SKM-1 (cell line): ENCODE measurements at regions not wholly inside any gene's neighbourhood (a gene's known extent, or its start where the extent isn't known, plus 50 kb on each side); places are given as distances from the start of the nearest gene placed in this dataset.

Experiments used
- DNase-seq: peaks from one replicate; lab custom pipeline; 2025; ENCODE audit not compliant: unreplicated experiment; lab: John Stamatoyannopoulos, UW

- DNase-seq = no peak
Measured at GRCh38 chr1:36557041-36558000, 74.6 kb upstream of the CSF3R start.

GRCh38 chr1:36555041-36555440 is 72.3 kb upstream of the CSF3R start:
- no peak for DNase-seq

DNA sequence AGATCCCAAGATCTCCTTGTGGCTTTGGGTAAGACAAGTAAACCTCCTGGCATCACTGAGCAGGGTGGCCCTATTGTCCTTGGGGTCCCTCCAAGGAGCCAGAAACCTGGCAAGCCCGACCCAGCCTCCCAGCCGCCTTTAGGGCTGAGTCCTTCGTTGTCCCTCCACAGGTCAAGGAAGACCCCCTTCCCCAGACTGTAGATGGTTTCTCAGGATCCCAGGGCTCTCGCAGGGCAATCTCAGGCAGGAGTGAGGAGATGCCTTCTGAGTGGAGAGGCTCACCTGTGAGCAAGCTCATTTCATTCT is 71.6 kb upstream of the CSF3R start:
- DNase-seq = no peak

DNA sequence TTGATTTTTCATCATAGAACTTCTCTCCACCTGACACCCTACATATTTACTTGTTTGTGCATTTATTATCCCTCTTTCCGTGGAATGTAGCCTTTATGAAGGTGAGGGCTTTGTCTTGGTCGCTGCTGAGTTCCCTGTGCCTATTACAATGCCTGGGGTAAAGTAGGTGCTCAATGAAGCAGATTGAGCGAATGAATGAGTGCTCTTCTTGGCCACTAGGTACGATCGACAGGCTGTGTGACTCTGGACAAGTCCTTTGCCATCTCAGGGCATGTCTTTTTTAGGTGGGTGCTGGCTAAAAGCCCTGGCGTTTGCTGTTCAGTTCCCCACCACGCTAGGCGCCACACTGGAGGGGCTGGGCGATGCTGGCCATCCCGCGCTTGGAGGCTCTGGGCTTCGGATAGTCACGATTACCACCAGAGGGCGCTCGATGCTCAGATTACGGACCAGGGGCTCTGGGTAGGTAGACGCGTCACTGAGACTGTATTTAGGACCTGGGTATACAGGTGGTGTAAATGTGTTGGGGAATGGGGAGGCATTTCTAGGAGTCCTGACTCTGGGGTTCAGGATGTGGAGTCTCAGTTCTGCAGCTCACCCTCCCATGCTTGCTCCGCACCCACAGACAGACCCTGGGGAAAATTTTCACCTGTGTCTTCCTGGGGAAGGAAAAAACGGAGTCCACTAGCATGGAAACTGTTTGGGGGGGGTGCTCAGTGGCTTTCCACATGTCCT is 71.0 kb upstream of the CSF3R start:
- DNase-seq = peak; percentile 54

- DNase-seq = no peak
Measured at GRCh38 chr1:36542962-36543515, 60.3 kb upstream of the CSF3R start.

- DNase-seq = no peak
Measured at GRCh38 chr1:36542024-36542961, 59.6 kb upstream of the CSF3R start.

GRCh38 chr1:36540056-36540455 is 57.3 kb upstream of the CSF3R start:
- no peak for DNase-seq

DNA sequence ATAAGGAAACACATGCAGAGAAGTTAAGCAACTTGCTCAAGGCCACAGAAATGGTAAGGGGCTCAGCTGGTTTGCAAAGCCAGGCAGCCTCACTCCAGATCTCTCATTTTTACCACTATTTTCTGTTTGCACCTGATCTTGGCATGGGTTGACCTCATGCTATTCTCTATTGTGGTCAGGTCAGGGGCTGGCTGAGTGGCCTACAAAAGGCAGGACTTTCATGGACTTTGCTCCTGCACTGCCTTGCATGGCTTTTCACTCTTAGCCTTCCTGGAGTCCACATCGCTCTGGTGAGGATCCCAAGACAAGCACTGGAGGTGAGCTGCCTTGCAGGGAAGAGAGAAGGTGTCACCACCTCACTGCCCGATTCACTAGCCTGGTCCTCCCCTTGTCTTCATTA is 56.8 kb upstream of the CSF3R start:
- no peak for DNase-seq

DNA sequence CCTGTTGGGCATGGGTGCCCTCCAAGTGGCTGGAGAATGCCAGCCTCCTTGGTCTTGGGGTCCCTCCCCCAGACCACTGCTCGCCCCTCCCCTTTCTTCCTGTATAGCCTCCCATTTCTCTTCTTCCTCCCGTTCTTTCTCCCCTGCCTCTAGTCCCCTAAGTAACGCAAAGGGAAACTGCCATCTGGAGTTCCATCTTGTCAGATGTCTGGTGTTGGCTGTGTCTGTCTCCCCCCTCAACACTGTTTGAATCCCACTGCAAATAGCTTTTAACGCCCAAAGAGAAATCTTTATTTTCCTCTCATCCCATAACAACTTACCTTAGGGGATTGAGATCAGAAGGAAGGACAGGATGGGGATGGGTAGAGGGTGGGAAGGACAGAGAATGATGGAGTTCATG is 55.3 kb upstream of the CSF3R start:
- DNase-seq = no peak

DNA sequence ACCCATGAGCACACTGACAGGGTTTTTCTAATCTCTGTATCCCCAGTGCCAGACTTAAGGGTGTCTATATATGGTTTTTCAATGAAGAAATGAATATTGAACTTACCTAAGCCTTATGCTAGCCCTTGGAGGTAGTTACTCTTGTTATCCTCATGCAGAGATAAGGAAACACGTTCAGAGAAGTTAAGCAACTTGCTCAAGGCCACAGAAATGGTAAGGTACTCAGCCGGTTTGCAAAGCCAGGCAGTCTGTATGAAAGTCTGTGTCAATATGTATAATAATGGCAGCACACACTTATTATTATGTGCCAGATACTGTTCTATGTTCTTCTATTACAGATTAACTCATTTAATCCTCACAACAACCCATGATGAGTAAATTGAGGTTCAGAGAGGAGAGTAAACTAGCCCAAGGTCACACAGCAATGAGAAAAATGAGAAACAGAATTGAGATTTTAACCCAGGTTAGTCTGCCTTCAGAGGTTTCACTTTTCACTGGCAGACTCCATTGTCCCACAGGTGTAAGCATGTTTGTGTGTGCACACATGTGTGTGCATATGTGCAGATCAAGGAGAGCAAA is 54.6 kb upstream of the CSF3R start:
- no peak for DNase-seq

DNA sequence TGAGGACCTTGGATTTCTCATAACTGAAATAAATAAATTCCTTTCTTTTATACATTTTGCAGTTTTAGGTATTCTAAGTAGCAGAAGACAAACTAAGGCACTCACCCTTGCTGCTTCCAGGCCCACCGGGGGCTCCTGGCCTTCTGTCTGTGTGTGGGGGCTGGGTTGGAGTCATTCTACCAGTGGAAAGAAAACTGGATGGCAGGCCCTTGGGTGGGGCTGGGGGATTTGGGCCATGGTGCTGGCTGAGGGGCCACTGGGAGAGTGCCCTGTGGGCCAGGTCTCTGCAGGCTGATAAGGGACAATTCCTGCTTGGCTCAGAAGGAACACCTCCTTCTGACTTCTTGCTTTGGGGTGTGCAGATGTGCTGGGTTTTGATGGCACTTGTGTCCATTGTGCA is 54.0 kb upstream of the CSF3R start:
- DNase-seq = no peak

GRCh38 chr1:36534711-36535412 is 52.1 kb upstream of the CSF3R start:
- no peak for DNase-seq

DNA sequence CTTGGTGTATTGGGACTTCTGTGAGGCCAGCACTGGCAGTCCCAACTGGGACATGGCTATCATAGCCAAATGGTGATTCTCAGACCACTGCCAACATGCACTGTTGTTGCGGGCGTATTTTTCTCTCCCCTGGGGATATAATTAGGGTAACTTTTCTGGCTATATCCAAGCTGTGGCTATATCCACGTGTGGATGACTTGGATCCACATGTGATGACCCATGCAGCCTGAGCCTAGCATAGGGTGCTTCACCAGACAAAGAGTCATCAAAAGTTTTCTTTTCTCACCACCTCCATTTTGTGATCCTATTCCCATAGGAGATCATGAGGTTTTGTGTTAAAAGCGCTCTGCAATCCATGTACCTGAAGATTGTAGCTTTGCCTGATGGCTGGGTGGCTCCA is 51.2 kb upstream of the CSF3R start:
- DNase-seq = no peak

DNA sequence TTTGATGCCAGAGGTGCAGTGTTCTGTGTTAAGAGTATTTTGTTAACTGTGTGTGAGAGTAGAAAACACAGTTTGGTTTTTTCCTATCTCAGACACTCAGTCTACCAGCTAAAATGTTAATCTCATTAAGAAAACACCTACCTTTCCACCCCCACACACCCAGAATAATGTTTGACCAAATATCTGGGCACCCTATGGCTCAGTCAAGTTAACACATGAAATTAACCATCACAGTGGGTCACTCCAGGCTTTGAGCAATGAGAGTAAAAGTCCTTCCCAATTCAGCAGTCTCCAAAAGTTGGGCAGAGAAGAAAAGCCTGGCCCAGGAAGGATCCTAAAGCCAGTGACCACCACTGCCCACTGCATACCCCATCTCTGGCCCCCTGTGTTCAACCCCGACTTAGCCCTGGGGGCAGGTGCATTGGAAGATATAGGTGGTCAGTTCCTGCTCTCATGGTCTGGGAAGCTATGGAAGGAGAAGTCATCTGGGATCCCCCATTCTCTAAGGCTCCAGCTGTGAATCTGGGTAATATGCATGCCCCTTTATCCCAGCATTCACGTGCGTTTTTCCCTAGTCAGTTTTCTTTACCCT is 50.2 kb upstream of the CSF3R start:
- no peak for DNase-seq
